Parathyroid adenoma (tissue), 2 donors: ENCODE measurements at regions not wholly inside any gene's neighbourhood (a gene's known extent, or its start where the extent isn't known, plus 50 kb on each side); places are given as distances from the start of the nearest gene placed in this dataset.

Experiments
- H2AFZ ChIP-seq: fragments of 300-600 bp; sonication (generic); one replicate; pipeline ENCODE4 v1.7.0; 2017; ENCODE audit warnings: antibody characterized with exemption, mild to moderate bottlenecking
- H3K27ac ChIP-seq: fragments of 300-600 bp; sonication (generic); one replicate; pipeline ENCODE4 v1.7.0; 2017
- H3K27me3 ChIP-seq: fragments of 300-600 bp; sonication (generic); one replicate; pipeline ENCODE4 v1.7.0; 2017; ENCODE audit warnings: low read length; ENCODE audit not compliant: control insufficient read depth, insufficient read depth
- H3K36me3 ChIP-seq: fragments of 300-600 bp; sonication (generic); one replicate; pipeline ENCODE4 v1.7.0; 2017; ENCODE audit warnings: low read length; ENCODE audit not compliant: control insufficient read depth, insufficient read depth
- H3K4me1 ChIP-seq: fragments of 300-600 bp; sonication (generic); one replicate; pipeline ENCODE4 v1.7.0; 2017; ENCODE audit warnings: control low read depth
- H3K4me2 ChIP-seq: fragments of 300-600 bp; sonication (generic); one replicate; pipeline ENCODE4 v1.7.0; 2017; ENCODE audit warnings: low read length
- H3K4me3 ChIP-seq: fragments of 300-600 bp; sonication (generic); one replicate; pipeline ENCODE4 v1.7.0; 2017; ENCODE audit warnings: low read depth, low read length
- H3K79me2 ChIP-seq: fragments of 300-600 bp; sonication (generic); one replicate; pipeline ENCODE4 v1.7.0; 2017; ENCODE audit warnings: control low read depth
- H3K9ac ChIP-seq: fragments of 300-600 bp; sonication (generic); one replicate; pipeline ENCODE4 v1.7.0; 2017; ENCODE audit warnings: mild to moderate bottlenecking
- H3K9me3 ChIP-seq: fragments of 300-600 bp; sonication (generic); one replicate; pipeline ENCODE4 v1.7.0; 2017; ENCODE audit warnings: low read length; ENCODE audit not compliant: control insufficient read depth
- CTCF ChIP-seq: fragments of 300-600 bp; sonication (generic); IDR thresholded peaks from one replicate; pipeline ENCODE4 v1.7.0; 2017; ENCODE audit warnings: antibody characterized with exemption, mild to moderate bottlenecking
- donor health status: primary hyperparathyroidism.

DNA sequence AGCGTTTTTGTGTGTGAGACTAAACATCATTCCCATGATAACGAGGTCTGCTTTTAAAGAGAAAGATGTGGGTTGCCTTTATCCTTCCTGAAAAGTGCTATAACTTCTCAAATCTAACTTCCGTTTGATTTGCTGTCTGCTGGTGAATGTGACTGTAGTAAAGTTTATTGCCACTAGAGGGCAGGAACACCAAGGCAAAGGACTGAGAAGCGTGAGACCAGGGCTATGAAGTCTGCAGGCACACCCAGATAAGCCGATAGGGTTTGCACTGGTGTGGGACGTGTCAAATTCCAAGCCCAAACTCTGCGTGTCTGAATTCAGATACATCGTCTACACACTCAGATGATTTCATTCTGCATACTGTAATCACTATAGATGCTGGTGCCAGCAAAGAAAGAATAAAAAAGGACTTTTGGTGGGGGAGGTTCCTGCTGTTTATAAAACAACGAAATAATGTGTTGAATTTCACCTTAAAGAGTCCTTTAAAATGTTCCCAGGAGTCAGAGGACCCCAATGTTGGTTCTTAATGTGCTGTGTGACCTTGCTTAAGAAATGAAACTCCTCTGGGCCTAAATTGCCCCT is 87.2 kb downstream of the PTTG1 start:
- Histone ChIP-seq H3K4me2 (no peak overlapping the region), H3K9ac (no peak overlapping the region), H3K36me3 (no peaks in the 10 kb centered on the region), H3K4me1 (peaks cover 3% of the 10 kb centered on the region), H3K27ac (no peak overlapping the region), H2AFZ (no peak overlapping the region), H3K9me3 (no peaks in the 10 kb centered on the region), H3K79me2 (no peaks in the 10 kb centered on the region), H3K27me3 (no peaks in the 10 kb centered on the region), H3K4me3 (no peak overlapping the region)
- TF ChIP-seq CTCF: peak; percentile 87

DNA sequence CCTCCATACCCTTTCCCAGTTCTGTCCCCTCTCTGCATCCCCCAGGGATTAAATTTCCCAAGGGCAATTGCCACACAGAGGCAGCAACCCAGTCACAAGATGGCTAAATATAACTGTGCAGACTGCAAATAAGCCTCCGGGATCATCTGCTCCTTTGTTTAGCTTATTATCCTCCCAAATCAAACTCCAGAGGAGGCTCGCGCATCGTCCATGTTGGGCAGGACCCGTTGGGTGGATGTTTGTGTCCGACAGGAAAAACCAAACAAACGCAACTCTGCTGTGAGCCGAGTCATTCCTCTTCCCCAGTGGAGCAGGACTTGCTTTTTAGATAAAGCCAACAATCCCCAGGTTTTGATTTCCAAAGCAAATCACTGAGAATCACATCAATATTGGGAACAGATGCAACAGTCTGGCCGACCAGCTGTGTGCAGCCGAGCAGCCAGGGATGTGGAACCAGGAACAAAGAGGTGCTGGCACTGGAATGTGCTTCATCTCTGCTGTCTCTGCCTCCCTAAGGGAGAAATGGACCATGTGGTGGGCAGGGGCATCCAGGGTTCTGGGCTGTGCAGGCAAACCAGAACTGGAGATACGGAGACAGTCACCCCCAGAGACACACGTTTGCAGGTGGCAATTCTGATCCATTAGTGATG is 89.8 kb downstream of the PTTG1 start:
- Histone ChIP-seq H3K27ac (no peak overlapping the region), H3K9me3 (no peaks in the 10 kb centered on the region), H3K79me2 (no peaks in the 10 kb centered on the region), H3K27me3 (no peaks in the 10 kb centered on the region), H3K4me1 (peaks cover 3% of the 10 kb centered on the region), H3K36me3 (no peaks in the 10 kb centered on the region), H3K4me2 (no peak overlapping the region), H3K9ac (no peak overlapping the region), H3K4me3 (no peak overlapping the region), H2AFZ (no peak overlapping the region)
- no peak for TF ChIP-seq CTCF
